ENCODE measurements at regions not wholly inside any gene's neighbourhood (a gene's known extent, or its start where the extent isn't known, plus 50 kb on each side); places are given as distances from the start of the nearest gene placed in this dataset.

DNA sequence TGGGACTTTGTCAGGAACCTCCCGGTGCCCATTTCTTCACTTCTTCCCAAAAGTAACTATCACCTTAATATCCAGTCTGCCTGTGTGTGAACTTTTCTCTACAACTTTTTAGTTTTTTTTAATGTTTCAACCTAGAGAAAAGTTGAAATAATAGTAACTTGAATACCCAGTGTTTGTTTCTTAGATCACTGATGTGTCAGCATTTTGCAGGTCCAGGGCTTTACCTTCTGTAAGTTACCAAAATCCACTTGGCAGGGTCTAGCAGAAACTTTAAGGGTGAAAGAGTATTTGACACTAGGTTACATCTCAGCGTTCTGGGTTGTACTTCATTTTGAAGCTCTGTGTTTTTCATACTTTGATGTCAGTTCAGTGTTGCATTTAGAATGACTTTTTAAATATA lies 372.7 kb downstream of the ARL4A start:
- Mint-ChIP-seq H3K36me3 (ENCODE audit: low read depth) (no peaks in the 10 kb centered on the region), H3K4me3 (no peak overlapping the region), H3K9me3 (ENCODE audit: low read depth) (no peaks in the 10 kb centered on the region), H3K27ac (no peak overlapping the region), H3K4me1 (peaks cover 12% of the 10 kb centered on the region), H3K27me3 (no peaks in the 10 kb centered on the region)
- intact Hi-C loops (cut with DNase I, micrococcal nuclease): no loop called here
- ChIA-PET POLR2A (no interaction called here), CTCF (no interaction called here)
- no peak for ATAC-seq
- DNase-seq: no peak

DNA sequence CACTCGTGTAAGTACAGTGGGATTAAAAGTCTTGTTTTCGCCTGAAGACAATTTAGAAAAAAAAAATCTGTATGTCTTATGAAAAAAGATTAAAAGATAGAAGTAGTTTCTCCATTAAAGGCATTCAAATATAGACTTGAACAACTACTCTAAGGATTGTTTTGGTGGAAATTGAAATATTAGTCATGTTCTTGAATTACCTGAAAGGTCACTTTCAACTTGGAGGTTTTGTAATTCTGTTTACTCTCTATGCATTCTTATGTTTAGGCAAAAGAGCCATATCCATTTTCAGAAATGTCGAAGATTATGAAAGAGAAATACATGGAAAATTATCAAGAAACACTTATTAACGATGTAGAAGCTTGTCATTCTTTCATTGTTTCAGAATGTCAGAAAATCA lies 373.7 kb downstream of the ARL4A start:
- Mint-ChIP-seq H3K4me3 (no peak overlapping the region), H3K9me3 (ENCODE audit: low read depth) (no peaks in the 10 kb centered on the region), H3K27me3 (no peaks in the 10 kb centered on the region), H3K36me3 (ENCODE audit: low read depth) (no peaks in the 10 kb centered on the region), H3K27ac (no peak overlapping the region), H3K4me1 (peaks cover 12% of the 10 kb centered on the region)
- ChIA-PET POLR2A (no interaction called here), CTCF (no interaction called here)
- ATAC-seq: no peak
- intact Hi-C loops (cut with DNase I, micrococcal nuclease): no loop called here
- no peak for DNase-seq

DNA sequence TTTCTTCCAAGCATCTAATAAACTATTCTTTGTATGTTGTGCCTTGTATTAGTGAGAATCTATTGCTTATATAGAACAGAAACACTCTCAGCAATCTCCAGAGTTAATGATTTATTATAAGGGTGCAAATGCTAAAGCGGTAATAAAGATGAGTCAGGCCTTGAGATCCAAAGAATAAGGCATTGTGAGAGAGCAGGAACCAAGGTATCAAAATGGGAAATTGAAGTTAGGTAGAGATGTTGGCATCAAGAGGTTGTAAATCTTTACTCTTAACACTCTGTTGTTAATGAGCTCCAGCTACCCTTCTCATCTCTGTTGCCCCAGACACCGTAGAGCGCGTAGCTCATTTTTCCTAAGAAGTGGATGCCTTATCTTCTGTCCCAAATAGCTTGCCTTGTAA lies 375.2 kb downstream of the ARL4A start:
- no peak overlapping the region for H3K4me3 Mint-ChIP-seq
- ChIA-PET CTCF (interaction anchor here (0.8 kb wide), 1 partner anchor 674 kb away, joined by 3 read pairs; no protein-coding TSS in a partner anchor), POLR2A (no interaction called here)
- no peaks in the 10 kb centered on the region for H3K27me3 Mint-ChIP-seq
- intact Hi-C loops (cut with DNase I, micrococcal nuclease): no loop called here
- H3K9me3 Mint-ChIP-seq (ENCODE audit: low read depth): no peaks in the 10 kb centered on the region
- ATAC-seq: no peak
- H3K4me1 Mint-ChIP-seq: peaks cover 8% of the 10 kb centered on the region
- no peak overlapping the region for H3K27ac Mint-ChIP-seq
- H3K36me3 Mint-ChIP-seq (ENCODE audit: low read depth): no peaks in the 10 kb centered on the region
- DNase-seq: no peak

DNA sequence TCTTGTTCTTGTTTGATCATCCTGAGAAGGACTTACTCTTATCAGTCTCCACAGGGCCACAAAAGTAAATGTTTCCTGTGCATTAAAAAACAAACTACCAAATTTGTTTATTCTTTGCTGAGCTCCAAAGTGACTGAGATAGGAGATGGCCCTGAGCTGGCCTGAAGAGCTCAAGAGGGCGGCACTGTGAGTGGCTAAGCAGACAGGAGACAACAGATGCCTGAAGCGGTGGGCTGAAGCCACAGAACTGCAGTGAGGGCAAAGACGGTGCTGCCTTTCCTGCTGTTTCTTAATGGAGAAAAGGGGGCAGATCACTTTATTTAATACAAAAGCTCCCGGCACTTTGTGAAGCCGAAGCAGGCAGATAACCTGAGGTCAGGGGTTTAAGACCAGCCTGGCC lies 379.6 kb downstream of the ARL4A start:
- intact Hi-C loops (cut with DNase I, micrococcal nuclease): no loop called here
- Mint-ChIP-seq H3K4me3 (no peak overlapping the region), H3K27ac (no peak overlapping the region), H3K9me3 (ENCODE audit: low read depth) (no peaks in the 10 kb centered on the region), H3K4me1 (no peaks in the 10 kb centered on the region), H3K27me3 (no peaks in the 10 kb centered on the region), H3K36me3 (ENCODE audit: low read depth) (no peaks in the 10 kb centered on the region)
- ATAC-seq (no peak), DNase-seq (no peak)
- ChIA-PET POLR2A (no interaction called here), CTCF (interaction anchor here (0.9 kb wide), 1 partner anchor 80 kb away, joined by 3 read pairs; no protein-coding TSS in a partner anchor)

DNA sequence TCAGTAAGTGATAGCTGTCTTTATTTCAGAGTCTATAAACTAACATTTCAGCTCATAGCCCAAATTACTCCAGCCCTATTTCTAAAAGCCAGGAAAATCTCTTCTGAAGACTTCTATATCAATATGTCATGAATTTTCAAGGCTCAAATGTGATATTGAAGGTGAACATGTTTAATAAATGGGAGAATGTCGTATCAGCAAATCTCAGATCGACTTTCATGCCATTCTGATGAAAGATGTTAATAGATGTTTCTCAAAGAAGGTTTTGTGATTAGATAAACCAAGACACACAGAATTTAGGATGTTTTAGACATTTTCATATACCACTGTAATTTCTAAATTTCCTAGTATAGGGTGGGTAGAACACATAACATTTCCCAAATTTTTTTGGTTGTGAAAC lies 380.6 kb downstream of the ARL4A start:
- no peak overlapping the region for H3K27ac Mint-ChIP-seq
- intact Hi-C loops (cut with DNase I, micrococcal nuclease): no loop called here
- ATAC-seq: no peak
- ChIA-PET CTCF (no interaction called here), POLR2A (no interaction called here)
- H3K4me3 Mint-ChIP-seq: no peak overlapping the region
- no peaks in the 10 kb centered on the region for H3K36me3 Mint-ChIP-seq (ENCODE audit: low read depth)
- H3K27me3 Mint-ChIP-seq: no peaks in the 10 kb centered on the region
- H3K9me3 Mint-ChIP-seq (ENCODE audit: low read depth): no peaks in the 10 kb centered on the region
- no peaks in the 10 kb centered on the region for H3K4me1 Mint-ChIP-seq
- no peak for DNase-seq

DNA sequence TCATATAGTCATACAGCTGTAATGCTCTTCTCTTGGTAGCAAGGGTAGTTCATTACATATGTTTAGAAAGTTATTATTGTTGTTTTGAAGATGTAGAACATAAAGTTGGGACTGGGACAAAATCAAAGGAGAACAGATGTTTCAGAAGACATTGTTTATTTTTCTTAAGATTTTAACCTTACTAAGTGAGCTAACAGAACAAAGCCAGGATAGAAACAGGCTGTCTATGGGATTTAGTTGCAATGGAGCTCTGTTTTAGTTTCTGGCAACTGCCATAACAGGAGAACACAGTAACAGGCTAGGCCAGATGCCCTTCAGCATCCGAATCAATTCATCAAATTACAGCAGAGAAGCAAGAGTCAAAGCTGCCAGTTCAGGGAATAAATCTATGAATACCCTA lies 382.4 kb downstream of the ARL4A start:
- Mint-ChIP-seq H3K36me3 (ENCODE audit: low read depth) (no peaks in the 10 kb centered on the region), H3K4me1 (no peaks in the 10 kb centered on the region), H3K27me3 (peaks cover 3% of the 10 kb centered on the region), H3K4me3 (no peak overlapping the region), H3K9me3 (ENCODE audit: low read depth) (no peaks in the 10 kb centered on the region), H3K27ac (no peak overlapping the region)
- intact Hi-C loops (cut with DNase I, micrococcal nuclease): no loop called here
- ATAC-seq (no peak), DNase-seq (no peak)
- ChIA-PET POLR2A (no interaction called here), CTCF (no interaction called here)

DNA sequence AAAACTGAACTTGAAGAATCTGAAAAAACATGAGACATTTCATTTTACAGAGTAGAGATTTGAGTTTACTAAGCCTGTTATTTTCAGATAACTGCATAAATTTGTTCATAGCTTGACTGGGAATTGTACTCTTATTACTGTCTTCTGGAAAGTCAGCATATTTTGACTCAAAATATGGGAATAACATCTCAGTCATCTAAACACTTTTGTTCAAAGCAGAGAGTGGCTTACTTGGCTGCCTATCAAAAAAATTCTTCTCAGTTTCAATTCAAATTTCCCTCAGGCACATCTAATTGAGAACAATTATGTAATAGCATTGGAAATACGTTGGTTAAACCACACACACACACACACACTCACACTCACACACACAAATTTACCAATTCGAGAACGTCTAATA lies 384.6 kb downstream of the ARL4A start:
- H3K9me3 Mint-ChIP-seq (ENCODE audit: low read depth): no peaks in the 10 kb centered on the region
- H3K4me1 Mint-ChIP-seq: no peaks in the 10 kb centered on the region
- H3K27ac Mint-ChIP-seq: no peak overlapping the region

DNA sequence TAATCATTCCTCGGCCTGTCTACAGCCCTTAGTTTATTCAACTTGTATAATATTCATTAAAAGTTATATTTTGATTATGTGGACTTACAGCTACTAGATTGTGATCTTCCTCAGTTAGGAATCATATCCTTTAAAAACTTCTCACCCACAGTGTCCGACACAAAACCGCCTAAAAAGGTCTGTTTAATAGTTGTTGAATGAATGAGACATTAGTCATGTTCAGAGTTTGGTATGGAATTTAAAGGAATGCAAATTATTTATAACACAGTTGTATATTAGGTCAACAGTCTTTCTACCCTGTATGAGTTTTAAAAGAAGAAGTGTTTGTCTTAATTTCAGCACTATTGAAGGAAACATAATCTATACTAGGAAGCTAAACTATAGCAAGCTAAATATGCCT lies 390.0 kb downstream of the ARL4A start:
- H3K36me3 Mint-ChIP-seq (ENCODE audit: low read depth): no peaks in the 10 kb centered on the region
- H3K4me1 Mint-ChIP-seq: no peaks in the 10 kb centered on the region
- DNase-seq (no peak), ATAC-seq (no peak)
- ChIA-PET POLR2A (no interaction called here), CTCF (no interaction called here)
- H3K27me3 Mint-ChIP-seq: peaks cover 8% of the 10 kb centered on the region
- no peak overlapping the region for H3K27ac Mint-ChIP-seq
- intact Hi-C loops (cut with DNase I, micrococcal nuclease): no loop called here
- no peaks in the 10 kb centered on the region for H3K9me3 Mint-ChIP-seq (ENCODE audit: low read depth)
- H3K4me3 Mint-ChIP-seq: no peak overlapping the region

More for the DNA sequence above, 384.6 kb downstream of the ARL4A start:
- intact Hi-C loops (cut with DNase I, micrococcal nuclease): no loop called here
- DNase-seq (no peak), ATAC-seq (no peak)
- no peak overlapping the region for H3K4me3 Mint-ChIP-seq
- POLR2A ChIA-PET: no interaction called here
- CTCF ChIA-PET: no interaction called here
- no peaks in the 10 kb centered on the region for H3K36me3 Mint-ChIP-seq (ENCODE audit: low read depth)
- H3K27me3 Mint-ChIP-seq: peaks cover 3% of the 10 kb centered on the region

DNA sequence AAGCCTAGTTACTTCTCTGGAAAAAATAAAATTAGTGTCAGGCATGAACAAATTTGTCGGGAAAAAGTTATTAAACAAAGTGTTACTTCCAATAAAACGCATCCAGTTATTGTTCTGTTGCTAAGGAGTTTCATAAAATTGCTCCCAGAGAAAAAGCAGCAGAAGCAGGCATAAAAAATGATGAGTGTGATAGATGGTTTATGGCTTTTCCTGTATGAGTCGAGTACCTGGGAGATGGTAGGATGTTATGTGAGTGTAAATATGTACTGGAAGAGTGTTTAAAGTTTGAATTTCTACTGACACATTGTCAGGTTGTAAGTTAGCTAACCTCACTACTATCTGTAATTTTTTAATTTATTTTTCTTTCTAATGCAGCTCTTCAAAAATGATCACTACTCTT lies 390.7 kb downstream of the ARL4A start:
- ATAC-seq: no peak
- Mint-ChIP-seq H3K27ac (no peak overlapping the region), H3K36me3 (ENCODE audit: low read depth) (no peaks in the 10 kb centered on the region), H3K4me1 (no peaks in the 10 kb centered on the region), H3K27me3 (peaks cover 8% of the 10 kb centered on the region), H3K9me3 (ENCODE audit: low read depth) (no peaks in the 10 kb centered on the region), H3K4me3 (no peak overlapping the region)
- POLR2A ChIA-PET: no interaction called here
- intact Hi-C loops (cut with DNase I, micrococcal nuclease): no loop called here
- DNase-seq: no peak
- CTCF ChIA-PET: no interaction called here

DNA sequence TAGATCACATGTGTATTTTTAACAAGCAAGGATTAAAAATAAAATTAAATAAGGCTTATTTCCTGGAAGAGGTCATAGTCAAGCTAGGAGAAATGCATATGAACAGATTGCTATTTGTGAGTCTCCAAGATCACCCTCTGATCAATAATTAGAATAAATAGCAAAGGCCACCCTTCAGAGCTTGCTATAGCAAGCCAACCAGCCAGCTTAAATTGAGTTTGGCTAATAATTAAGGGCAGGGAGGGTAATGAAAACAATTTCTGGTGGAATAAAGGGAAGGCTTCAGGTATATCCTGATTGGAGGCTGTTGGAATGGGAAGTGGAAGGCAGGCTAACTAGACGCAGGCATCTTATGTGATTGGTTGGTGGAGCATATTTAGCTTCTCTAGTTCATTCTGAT lies 403.5 kb downstream of the ARL4A start:
- POLR2A ChIA-PET: no interaction called here
- intact Hi-C loops (cut with DNase I, micrococcal nuclease): no loop called here
- H3K27me3 Mint-ChIP-seq: peaks cover 5% of the 10 kb centered on the region
- H3K27ac Mint-ChIP-seq: no peak overlapping the region
- H3K36me3 Mint-ChIP-seq (ENCODE audit: low read depth): no peaks in the 10 kb centered on the region
- H3K4me1 Mint-ChIP-seq: no peaks in the 10 kb centered on the region
- DNase-seq (no peak), ATAC-seq (no peak)
- no peaks in the 10 kb centered on the region for H3K9me3 Mint-ChIP-seq (ENCODE audit: low read depth)
- CTCF ChIA-PET: no interaction called here
- H3K4me3 Mint-ChIP-seq: no peak overlapping the region

DNA sequence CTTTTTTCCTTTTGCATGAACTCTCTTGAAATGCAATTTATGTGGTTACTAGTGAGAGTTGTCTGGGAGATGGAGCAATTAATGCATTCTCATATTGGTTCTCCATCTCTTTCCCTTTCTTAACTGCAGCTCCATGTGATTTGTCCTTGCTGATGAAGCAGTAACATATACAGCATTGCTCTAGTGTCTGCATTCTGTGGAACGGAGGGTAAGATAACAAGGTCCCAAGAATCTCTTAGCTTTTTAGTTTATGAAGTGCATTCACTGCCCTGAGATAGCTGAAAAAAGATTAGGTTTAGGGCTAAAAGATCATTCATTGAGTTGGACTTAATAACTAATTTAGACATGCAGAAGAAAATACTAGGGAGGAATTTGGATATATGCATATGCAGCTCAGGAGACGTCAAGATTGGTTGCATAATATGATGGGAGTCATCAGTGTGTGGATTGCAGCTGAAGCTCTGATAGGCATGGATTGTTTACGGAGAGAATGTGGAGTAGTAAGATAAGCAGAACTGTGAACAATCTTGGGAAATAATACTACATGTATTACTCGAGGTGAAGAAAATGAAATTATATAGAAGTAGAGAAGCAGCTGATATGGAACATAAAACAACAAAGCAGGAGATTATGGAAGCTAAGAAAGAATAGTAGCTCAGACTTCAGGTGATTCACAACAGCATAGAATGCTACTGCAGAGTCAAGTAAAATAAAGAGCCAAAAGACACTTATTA lies 404.7 kb downstream of the ARL4A start:
- H3K27me3 Mint-ChIP-seq: peaks cover 7% of the 10 kb centered on the region
- intact Hi-C loops (cut with DNase I, micrococcal nuclease): no loop called here
- ATAC-seq (no peak), DNase-seq (no peak)
- no peak overlapping the region for H3K4me3 Mint-ChIP-seq
- no peak overlapping the region for H3K27ac Mint-ChIP-seq
- ChIA-PET CTCF (no interaction called here), POLR2A (no interaction called here)
- H3K9me3 Mint-ChIP-seq (ENCODE audit: low read depth): no peaks in the 10 kb centered on the region
- H3K4me1 Mint-ChIP-seq: no peaks in the 10 kb centered on the region
- no peaks in the 10 kb centered on the region for H3K36me3 Mint-ChIP-seq (ENCODE audit: low read depth)

DNA sequence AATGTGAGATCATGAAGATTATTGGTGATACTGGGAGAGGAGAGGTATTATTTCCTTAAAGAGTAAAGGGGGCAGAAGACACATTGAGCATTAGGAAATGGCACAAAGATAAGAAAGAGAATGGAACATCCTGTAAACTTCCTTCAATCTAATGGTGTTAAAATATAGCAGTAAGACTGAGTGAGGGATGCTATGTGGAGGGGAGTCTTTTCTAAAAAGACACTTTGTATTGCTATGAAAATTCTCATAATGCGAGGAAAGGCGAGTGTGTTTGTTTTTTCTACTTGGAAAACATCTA lies 405.2 kb downstream of the ARL4A start:
- Mint-ChIP-seq H3K9me3 (ENCODE audit: low read depth) (no peaks in the 10 kb centered on the region), H3K36me3 (ENCODE audit: low read depth) (no peaks in the 10 kb centered on the region), H3K27ac (no peak overlapping the region), H3K27me3 (peaks cover 7% of the 10 kb centered on the region), H3K4me1 (no peaks in the 10 kb centered on the region), H3K4me3 (no peak overlapping the region)
- no peak for ATAC-seq
- ChIA-PET CTCF (no interaction called here), POLR2A (no interaction called here)
- intact Hi-C loops (cut with DNase I, micrococcal nuclease): no loop called here
- no peak for DNase-seq

DNA sequence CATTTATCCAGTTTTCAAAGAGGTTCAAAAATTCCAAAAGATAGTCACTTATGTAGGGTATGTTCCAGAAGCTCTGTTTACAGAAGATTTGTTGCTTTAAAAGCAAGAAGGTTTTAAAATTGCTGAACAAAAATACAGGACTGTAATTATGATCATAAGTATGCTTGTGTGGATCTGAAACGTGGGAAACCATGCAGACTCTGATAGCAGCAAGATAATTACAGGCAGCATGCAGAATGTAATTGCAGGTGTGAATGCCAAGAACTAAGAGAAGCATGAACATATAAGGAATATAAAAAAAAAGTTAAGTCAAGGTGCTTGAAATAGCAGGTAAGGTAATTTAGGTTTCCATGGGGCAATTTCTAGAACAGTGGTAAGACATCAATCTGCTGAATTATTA lies 405.7 kb downstream of the ARL4A start:
- intact Hi-C loops (cut with DNase I, micrococcal nuclease): no loop called here
- DNase-seq (no peak), ATAC-seq (no peak)
- no peak overlapping the region for H3K4me3 Mint-ChIP-seq
- ChIA-PET CTCF (interaction anchor here (0.6 kb wide), 1 partner anchor 27 kb away, joined by 3 read pairs; no protein-coding TSS in a partner anchor), POLR2A (no interaction called here)
- H3K27me3 Mint-ChIP-seq: peaks cover 7% of the 10 kb centered on the region
- no peaks in the 10 kb centered on the region for H3K9me3 Mint-ChIP-seq (ENCODE audit: low read depth)
- H3K36me3 Mint-ChIP-seq (ENCODE audit: low read depth): no peaks in the 10 kb centered on the region
- H3K27ac Mint-ChIP-seq: no peak overlapping the region
- H3K4me1 Mint-ChIP-seq: no peaks in the 10 kb centered on the region
